ENCODE measurements at regions not wholly inside any gene's neighbourhood (a gene's known extent, or its start where the extent isn't known, plus 50 kb on each side); places are given as distances from the start of the nearest gene placed in this dataset.

DNA sequence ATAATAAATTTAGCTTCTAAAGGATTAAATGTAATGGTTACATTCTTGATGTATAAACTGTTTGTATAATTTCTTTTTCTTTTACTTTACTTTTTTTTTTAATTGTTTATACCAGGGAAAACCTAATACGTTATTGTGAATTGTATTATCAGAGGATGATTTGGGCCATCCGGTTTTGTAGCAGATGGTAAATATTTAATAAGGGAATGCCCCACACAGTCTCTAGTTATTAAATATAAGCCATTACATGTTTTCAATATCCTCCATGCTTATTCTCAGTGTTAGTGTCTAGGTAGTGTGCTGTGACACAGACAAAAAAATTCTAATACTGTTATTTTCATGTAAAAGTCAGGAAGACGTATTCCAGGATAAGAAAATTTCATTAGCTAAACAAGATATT, 553.9 kb downstream of the ZNF804A start:
- TF ChIP-seq, protein P1, sequence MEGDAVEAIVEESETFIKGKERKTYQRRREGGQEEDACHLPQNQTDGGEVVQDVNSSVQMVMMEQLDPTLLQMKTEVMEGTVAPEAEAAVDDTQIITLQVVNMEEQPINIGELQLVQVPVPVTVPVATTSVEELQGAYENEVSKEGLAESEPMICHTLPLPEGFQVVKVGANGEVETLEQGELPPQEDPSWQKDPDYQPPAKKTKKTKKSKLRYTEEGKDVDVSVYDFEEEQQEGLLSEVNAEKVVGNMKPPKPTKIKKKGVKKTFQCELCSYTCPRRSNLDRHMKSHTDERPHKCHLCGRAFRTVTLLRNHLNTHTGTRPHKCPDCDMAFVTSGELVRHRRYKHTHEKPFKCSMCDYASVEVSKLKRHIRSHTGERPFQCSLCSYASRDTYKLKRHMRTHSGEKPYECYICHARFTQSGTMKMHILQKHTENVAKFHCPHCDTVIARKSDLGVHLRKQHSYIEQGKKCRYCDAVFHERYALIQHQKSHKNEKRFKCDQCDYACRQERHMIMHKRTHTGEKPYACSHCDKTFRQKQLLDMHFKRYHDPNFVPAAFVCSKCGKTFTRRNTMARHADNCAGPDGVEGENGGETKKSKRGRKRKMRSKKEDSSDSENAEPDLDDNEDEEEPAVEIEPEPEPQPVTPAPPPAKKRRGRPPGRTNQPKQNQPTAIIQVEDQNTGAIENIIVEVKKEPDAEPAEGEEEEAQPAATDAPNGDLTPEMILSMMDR (IDR thresholded peaks at IDR 0.05), result no peak
- TF ChIP-seq ZFX (IDR thresholded peaks at IDR 0.05; ENCODE audit: borderline replicate concordance), result no peak

All from 22Rv1 (cell line).